ENCODE measurements at regions not wholly inside any gene's neighbourhood (a gene's known extent, or its start where the extent isn't known, plus 50 kb on each side); places are given as distances from the start of the nearest gene placed in this dataset.

DNA sequence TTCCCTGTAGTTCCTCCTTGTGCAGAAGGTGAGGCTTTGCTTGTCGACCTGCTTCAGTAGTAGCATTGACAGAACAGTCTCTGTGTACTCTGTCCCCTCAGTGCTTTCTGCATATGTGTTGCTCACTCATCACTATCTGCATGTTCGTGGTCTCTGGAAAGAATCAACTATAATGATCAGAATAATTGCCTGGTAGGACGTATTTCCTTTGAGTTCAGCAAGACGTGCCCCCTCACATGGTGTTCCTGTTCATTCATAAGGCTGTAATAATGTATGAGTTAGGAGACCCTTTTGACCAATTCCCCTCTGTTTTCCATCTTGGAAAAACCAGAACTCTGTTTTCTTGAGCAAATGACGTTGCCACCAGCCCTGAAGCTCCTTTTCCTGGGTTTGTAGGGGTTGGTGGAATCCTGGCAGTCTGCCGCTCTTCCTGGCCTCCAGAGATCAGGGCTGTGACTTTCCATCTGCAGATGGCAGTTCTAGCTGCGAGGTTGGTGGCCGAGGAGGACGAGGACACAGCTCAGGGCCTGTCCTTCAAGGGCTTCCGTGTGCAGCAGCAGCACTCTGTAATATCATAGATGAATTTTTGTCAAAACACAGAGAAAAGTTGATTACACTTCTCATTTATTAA is 61.9 kb downstream of the EXOSC2 start:
- DNase-seq, result no peak

DNA sequence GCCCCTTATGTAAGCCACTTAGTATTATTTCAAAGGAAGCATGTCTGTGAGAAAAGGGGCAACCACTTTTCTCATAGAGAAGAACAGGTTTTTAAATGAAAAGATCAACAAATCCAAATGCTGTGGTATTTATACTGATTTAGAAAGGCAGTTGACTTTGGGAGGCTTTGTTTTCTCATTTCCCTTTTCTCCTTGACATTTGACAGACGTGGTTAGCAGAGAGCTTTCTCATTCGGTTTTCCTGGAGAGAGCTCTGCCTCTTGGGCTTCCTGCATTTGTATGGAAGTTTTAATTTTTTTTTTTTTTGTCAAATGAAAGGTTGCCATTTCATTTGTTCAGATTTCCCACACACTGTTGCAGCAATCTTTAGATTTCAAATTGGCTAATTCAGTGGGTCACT is 62.5 kb downstream of the EXOSC2 start:
- no peak for DNase-seq

DNA sequence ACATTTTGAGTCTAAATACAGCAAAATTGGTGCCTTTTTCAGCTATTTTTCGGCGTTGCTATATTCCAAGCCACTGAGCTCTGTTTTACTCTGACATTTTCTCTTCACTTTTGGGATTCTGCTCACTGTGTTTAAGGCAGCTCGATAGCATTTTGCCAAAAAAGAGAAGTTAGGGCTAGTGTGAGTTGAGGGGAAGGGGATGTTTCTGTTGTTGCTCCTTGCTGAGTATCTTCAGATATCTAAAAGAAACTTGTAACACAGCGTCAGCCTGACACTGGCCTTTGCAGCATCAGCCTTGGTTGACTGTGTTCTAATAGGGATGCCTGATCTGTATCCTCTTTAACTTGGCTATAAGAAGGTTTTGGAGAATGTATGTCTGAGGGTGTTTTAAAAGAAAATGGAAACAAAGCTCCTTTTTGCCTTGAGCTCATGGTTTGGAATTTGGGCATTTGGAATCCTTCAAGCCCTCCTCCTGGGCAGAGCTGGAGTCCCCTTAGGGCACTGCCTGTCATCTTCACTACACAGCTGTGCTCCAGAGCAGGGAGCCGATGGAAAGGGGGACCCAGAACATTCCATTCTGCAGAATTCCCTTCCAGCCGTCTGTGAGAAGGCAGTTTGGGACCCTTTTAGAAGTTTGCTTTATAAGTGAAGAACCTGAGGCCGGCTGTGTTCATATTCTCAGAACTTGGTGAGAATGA is 63.0 kb downstream of the EXOSC2 start:
- no peak for DNase-seq

DNA sequence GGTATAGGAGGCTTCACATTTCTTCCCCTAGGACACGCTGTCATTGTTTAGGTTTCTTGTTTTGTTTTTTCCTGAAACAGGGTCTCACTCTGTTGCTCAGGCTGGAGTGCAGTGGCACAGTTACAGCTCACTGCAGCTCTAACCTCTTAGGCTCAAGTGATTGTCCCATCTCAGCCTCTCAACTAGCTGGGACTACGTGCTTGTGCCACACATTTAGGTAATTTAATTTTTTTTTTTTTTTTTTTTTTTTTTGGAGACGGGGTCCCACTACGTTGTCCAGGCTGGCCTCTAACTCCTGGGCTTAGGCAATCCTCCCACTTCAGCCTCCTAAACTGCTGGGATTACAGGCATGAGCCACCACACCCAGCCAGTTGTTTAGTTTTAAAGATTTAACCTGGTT is 66.2 kb downstream of the EXOSC2 start:
- DNase-seq, result no peak

DNA sequence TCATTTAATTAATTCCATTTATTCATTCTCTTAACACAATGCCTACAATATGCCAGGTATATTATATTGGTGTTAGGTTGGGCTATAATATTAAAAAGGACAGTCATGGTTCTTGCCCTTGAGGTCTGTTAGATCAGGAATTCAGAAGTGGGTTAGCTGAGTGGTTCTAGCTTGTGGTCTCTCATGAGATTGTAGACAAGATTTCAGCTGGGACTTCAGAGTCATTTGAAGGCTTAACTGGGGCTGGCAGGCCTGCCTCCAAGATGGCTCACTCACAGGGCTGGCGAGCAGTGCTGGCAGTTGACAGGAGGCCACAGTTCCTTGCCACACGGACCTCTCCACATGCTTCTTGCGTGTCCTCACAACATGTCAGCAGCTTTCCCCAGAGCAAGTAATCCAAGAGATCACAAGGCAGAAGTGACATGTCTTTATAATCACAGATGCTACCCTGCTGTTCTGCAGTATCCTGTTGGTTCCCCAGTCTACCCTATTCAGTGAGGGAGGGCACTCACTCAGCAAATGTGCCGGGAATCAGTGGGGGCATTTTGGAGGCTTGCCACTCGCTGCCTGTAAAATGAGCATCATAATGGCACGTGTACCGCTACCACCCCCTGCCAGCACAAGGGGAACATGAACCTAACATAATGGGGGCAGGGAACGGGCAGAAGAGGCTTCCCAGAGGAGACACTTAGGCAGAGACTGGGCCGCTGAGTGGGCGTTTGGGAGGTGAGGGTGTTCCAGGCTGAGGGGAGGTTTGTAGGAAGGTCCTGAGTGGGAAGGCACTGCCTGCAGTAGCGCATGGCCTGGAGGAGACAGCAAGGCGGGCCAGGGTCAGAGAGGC is 70.0 kb downstream of the EXOSC2 start:
- no peak for DNase-seq

DNA sequence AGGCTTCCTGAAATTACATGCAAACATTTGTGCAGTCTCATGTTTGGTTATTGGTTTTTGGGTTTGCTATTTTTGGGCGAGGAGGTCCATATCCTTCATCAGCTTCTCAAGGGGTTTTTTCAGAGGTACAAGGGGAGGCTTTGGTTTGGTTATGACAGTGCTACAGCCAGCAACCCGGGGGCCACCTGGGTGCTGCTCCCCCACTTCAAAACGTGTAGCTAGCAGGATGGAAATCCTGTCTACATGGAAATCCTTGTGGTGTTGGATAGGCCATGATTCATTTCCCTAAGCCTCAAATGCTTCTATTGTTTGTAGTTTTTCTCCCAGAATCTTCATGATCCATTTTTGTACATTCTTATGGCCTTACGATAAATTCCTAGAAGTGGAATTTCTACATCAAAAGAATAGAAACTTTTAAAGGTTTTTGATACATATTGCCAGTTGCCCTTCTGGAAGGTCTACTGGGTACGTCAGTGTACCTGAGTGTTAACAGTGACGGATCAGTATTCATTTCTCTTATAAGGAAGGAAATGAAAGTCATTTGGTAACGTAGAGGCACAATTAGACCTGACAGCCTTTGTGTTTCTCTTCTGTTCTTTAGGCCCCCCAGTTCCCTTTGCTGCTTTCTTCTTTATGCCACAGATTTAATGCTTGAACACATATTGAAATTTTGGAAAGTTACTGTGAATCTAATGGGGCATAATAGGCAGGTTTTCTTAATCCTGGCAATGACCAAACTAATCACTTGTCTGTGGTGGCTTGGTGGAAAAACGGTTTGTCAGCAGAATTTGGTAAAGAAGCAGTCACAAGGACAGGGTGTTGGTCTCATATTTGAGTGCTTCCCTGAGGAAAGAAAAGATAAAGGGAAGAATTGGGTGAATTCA is 69.7 kb upstream of the ABL1 start:
- no peak for DNase-seq

DNA sequence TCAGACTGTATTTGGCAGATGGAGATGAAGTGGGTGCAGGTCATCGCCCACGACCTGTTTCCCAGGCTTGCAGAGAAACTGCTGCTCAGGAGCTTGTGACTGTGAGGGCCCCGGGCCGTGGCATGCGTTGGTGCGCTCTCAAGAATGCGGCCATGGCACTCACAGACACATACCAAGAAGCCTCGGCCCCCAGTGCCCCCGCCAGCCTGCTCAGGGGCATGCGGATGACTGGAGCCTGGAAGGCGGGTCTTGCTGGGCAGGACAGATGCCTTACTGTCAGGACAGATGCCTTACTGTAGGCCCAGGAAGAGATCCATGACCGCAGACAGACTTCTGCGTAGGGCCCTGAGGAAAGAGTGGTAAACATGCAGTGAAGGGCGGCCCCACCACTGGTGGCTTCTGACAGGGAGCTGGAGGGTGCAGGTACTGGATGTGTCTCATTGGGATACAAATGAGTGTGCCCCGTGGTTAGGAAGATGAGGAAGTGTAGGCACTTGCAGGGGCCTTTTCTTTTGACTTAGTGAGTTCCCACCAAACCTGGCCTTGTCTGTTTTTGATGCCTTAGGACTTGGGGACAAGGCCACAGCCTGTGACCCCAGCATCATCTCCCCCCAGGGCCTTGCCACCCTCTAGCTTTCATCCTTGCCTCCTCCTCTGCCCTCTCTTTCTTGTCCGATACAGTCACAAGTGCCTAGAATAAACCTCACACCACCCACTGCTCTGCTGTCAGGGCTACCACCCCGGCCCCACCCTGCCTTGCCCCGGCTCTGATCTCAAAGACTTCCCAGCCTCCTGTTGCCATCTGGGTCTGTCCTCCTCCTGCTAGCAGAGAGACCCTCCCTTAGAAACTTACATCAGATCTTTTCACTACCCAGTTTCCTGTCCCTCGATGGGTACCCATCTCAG is 68.8 kb upstream of the ABL1 start:
- DNase-seq, result no peak

DNA sequence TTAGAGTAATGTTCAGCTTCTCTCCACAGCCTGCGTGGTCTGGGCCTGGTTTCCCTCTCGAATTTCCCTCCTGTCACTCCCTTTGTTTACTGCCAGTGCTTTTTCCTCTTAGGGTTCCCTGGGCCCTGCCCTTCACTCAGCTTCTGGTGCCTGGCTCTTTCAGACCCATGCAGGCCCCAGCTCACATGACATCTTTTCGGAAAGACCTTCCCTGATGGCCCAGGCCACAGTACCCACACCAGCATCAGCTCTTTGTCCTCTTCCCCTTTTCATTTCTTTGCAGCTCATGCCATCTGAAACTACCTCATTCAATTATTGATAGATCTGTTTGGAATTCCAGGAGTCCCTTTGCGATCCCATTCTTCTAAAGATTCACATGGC is 68.1 kb upstream of the ABL1 start:
- DNase-seq, result no peak

DNA sequence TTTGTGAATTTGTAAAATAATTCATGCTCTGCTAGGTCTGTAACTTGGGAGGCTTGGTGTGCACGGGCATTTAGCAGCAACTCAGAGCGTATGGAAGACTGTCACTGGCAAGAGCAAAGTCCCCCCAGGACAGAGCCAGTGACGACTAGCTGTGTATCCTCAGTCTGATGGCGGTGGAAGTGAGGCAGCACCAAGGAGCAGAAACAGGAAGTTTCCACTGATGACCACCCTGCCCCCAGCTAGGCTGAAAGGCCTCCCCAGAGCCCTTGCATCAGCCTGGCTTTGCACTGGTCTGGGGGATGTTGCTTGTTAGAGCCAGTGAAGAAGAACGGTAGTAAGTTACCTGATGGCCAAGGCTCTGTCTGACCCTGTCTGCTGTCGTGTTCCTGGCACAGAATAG is 66.8 kb upstream of the ABL1 start:
- no peak for DNase-seq

DNA sequence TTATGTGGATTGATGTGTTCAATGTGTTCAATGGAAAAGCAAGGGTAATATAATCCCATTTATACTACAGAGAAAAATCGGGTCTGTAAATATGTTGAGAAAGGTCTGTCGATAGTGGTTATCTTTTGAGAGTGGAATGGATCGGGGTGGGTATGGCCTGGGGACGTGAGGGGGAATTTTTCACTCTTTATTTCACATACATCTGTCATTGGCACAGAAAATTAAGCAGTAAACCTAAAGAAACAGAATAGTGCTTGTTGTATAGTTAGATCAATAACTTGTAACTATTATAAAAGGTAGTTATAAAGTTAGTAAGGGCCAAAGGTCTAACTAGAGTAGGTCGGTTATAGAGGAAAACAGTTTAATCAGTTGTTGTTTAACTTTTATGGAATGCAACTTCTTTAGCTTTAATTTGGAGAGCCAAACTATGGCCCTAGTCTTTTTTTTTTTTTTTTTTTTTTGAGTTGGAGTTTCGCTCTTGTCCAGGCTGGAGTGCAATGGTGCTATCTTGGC is 66.1 kb upstream of the ABL1 start:
- DNase-seq, result no peak

DNA sequence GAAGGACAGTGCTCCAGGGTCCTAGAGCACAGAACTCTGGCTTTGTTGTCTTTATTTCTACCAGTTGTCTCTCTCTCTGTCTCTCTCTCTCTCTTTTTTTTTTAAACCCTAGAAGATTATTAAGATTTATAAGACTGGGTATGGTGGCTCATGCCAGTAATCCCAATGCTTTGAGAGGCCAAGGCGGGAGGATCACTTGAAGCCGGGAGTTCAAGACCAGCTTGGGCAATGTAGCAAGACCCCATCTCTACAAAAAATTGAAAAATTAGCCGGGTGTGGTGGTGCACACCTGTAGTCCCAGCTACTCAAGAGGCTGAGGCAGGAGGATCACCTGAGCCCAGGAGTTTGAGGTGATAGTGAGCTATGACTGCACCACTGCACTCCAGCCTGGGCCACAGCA is 65.0 kb upstream of the ABL1 start:
- no peak for DNase-seq

DNA sequence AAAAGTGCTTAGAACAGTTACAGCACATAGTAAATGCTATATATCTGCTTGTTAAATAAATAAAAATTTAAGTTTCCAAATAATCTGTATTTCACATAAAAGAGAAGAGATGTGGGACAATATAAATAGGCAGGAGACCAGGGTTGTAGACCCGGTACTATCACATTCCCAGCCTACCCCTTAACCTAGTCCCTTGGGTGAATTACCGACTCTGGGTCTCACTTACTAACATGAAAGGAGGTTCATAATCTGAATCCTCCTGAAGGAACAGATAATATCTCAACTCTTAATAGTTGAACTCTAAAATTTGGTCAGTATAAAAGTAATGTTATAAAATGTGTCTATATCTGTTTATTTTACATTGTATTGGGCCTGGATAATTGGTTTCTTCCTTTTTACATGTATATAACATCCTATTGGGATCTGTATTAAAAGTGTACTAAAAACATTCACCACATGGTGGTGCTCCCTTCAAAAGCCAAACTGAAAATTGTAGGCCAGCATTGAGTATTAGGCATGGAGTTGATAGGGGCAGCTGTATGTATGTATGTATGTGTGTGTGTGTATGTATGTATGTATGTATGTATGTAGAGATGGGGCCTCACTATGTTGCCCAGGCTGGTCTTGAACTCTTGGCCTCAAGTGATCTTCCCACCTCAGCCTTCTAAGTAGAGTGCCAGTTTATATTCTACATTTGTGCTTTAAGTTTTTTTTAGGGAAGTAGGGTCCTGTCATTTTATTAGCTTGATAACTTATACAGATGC is 64.2 kb upstream of the ABL1 start:
- DNase-seq, result peak; percentile 44

DNA sequence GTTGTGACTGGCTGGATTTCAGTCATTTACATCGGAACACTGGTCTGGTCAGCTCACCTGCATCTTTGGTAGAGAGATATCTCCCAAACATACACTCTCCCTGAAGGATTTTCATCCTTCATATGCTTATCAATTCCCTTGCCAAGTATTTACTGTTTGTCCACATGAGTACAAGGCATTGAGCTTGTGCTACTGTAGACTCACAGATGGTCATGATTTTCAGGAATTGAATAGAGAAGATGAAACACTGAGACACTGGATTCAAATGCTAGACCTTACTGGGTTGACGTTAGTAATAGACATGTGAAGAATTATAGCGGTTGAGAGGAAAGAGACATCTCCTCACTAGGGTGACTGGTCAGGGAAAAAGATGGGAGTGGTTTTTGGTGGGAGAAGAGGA is 62.9 kb upstream of the ABL1 start:
- no peak for DNase-seq

DNA sequence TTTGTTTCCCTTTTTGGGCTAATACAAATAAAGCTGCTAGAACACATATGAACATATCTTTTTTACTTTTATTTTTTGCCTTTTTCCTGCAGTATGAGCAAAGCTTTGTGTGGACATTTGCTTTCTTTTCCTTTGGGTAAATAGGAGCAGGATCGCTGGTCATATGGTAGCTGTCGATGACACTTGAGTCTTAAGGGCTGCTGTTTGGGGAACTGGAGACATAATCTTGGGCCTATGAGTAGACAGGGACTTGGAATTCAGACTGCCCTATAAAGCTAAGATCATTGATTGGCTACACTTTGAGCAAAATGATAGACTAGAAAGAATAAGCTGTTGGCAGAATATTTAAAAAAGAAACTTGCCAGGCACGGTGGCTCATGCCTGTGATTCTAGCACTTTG is 60.9 kb upstream of the ABL1 start:
- no peak for DNase-seq

DNA sequence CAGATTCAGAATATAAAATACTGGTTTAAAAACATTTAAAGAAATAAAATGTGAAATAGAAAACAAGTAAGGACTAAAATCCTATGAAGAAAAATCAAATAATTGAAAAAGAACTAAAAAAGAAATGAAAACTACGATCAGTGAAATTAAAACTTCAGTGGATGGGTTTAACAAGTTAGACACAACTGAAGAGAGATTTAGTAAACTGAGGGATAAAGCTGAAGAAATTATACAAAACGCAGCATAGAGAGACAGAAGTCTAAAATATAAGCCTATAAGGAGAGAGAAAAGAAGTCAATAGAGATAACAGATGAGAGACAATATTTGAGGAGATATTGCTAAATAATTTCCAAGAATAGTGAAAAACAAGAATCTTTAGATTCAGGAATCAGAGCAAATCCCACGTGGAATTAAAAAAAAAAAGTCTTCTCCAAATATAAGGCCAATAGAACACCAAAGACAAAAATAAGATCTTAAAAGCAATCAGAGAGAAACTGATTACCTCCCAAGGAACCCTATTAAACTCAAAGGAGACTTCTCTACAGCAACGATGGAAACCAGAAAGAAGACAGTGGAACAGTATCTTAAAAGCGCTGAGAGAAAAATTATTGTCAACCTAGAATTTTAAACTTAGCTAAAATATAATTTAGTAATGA is 59.6 kb upstream of the ABL1 start:
- DNase-seq, result no peak

DNA sequence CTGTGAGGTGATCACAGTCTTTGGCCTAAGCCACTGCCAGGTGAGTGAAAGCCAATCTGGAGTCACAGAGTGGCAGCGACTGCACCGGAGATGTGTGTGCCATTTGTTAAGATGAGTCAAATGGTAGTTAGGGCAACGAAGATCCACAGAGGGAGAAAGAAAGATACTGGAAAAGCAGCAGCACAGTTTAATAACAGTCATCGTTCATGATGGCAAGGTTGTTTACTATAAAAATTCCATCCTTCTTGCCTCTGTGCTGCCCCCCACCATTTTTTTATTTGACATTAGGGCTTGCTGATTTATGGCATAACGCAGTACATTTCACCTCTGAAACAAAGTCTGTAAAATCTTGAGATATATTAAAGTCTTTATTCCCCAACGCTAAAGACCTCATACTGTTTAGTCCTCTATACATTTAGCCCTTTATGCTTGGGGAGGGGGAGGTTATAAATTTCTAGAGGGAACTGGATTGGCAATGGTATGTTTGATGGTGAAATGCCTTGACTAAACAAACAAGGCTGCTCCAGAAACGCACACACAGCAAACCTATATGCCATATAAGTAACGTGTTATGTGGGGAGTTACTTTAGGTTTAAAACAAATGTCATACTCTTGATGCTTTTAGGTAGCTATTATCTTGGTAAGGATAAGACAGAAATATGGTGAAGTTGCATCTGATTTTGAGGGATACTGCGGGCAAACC is 55.8 kb upstream of the ABL1 start:
- DNase-seq, result no peak

DNA sequence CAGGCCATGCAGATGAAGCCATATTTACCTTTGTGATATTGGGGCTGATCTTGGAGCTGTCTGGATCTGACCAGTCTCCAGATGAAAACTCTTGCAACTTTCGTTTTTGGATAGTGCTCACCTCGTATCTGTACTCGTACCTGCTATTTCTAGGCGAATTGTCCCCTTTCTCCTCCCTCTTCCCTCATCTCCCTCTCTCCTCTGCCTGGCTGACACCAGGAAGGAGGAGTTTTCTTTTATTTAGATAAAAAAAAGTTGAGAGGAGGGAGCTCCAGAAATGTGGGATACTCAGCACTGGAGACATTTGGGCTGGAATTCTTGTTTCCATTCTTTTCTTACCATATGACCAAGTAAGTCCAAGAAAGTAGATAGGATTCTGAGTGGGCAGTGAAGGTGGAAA is 54.6 kb upstream of the ABL1 start:
- no peak for DNase-seq

DNA sequence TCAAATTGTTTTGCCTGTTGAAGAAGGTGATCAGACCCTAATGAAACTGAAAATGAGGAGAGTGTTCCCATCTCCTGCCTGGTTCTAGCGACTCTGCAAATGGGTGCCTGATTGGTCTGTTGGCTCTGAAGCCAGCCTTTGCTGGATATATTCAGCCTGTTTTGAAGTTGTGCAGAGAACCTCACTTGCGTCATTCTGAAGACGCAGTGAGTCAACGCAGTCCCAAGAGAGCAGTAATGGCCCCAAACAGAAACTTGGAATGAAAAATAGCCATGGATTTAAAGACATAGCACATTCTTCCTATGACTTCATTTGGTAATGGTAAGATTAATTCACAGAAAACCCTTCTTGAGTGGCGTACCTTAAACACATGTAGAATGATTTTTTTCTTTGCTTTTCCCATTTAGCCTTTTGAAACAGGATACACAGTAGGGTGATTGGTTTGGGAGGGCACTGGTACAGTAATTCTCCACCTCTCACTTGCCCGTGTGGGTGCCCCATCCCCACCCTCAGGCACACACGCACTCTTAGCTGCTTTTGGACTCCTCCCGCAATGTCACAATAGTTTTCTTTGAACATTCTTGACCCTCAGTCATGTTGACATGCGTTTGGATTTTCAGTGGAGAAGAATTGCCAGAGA is 54.1 kb upstream of the ABL1 start:
- DNase-seq, result no peak

DNA sequence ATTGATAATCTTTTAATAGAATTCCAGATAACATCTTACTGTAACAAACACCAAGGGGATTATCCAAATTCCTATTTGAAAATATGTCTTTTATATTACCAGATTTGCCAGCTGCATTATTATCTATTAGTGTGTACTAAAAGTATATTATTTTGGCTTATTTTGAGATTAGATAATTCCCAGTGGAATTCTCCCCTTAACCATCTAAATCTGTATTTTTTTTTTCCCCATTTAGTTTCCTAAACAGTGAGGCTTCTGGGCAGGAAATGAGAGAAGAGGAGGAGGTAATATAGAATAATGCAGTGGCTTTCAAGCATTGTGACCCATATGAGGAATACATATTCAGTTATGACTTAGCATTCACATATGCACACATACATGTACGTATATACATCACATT is 53.5 kb upstream of the ABL1 start:
- no peak for DNase-seq
